ENCODE measurements at regions not wholly inside any gene's neighbourhood (a gene's known extent, or its start where the extent isn't known, plus 50 kb on each side); places are given as distances from the start of the nearest gene placed in this dataset.
"Not testable (repeated sequence)": the region's sequence is repeated elsewhere in the genome, so short reads cannot be mapped to it uniquely, and the experiment has no call there.

DNA sequence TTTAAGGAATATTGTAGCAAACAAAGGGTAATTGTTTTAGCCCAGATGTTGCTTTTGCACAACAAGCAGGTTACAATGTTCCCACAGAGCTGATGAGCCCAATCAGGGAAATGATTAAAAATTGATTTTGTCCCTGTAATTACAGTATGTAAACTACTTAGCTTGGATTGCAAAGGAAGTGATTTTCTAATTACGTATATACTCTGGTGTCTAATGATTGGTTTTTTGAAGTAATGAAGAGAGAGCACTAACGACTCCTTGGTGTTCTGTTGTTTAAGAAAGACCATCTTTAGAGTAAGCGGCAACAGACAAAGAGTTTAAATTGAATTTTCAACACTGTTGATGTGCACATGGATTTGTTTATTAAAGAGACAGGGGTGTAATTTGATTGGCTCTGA, 95.3 kb upstream of the ZNF536 start:
- no peak for DNase-seq (ENCODE audit: low spot score)

- no peak for DNase-seq (ENCODE audit: low spot score)
Measured at GRCh38 chr19:30277941-30278881, 94.0 kb upstream of the ZNF536 start.

DNA sequence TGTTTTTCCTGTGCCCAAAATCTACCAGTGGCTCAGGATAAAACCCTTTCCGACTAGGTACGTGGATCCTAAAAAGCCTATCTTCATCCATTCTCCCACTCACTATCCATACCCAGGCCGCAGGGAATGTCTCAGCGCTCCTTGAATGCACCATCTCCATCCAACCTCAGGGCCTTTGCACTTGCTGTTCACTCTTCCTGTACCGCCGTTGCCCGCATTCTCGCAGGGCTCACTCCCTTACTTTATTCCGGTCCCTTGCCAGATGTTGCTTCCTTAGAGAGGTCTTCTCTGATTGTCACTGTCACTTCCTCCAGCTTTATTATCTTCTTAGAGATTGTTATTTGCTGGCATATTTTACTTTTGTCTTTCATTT, 93.3 kb upstream of the ZNF536 start:
- no peak for DNase-seq (ENCODE audit: low spot score)

DNA sequence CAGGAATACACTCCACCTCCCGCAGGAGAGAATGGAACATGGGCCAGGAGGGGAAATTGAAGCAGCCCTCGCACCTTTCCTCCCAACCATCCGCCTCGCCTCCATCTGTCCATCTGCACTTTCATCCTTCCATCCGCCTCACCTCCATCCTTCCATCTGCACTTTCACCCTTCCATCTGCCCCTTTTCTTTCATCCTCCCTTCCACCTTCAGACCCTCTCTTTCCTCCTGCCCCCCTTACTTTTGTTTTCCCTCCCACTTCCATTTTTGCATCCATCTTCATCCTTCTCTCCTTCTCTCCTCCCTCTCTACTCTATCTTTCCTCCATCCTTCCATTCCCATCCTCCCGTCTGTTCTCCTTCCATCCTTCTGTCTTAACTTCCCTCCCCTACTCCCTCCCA, 92.2 kb upstream of the ZNF536 start:
- DNase-seq (ENCODE audit: low spot score): no peak

GRCh38 chr19:30281906-30282305, 90.3 kb upstream of the ZNF536 start:
- no peak for DNase-seq (ENCODE audit: low spot score)

DNA sequence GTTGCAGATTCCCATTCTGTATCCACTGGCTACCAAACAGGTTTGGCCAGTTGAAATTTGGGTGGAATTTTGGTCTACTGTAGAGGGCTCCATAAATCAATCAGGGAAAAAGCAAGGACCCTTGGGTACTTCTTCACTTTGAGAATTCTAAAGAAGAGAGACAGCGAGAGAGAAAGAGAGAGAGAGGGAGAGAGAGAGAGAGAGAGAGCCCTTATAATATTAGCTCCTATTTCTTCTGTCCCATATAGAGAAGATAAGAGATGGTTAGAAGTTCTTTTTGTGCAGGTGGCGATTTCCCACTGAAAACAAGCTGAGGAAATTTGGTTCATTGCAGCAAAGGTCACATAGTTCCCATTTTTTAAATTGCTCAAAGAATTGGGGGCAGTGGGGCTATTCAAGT, 88.6 kb upstream of the ZNF536 start:
- DNase-seq (ENCODE audit: low spot score): no peak

DNA sequence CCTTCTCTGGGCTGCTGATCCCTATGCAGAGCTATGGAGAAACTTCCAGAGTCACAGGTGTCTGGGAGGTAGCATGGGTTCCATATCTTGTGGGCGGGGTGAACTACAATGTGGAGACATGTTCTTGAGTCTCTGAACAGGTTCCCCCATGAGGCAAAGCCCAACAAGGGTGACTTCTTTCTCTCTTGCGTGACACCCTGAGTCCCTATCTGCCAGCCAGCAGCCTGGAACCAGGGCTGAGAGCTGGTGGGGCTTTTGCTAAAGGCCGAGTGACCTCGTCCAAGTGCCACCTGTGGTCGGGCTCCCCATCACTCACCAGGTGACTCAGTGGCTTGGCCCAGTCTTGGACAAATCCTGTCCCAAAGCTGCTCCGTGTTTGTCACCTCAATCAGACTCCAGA, 88.0 kb upstream of the ZNF536 start:
- DNase-seq (ENCODE audit: low spot score): no peak

DNA sequence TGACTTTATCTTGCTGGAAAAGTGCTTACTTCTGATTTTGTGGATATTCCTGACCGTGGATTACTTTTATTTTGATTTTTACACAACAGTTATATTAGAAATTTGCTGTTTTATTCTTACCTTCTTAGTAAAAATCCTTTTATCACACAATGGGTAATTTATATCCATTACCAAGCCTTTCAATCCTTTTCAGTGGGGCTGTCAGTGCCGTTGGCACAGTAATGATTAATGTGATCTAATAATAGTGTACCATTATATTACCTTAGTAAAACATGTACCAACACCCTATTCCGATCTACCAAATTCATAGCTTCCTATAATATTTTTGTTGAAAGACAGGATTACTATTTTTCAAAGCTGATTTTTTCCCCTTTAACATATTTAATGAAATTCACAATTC, 87.3 kb upstream of the ZNF536 start:
- no peak for DNase-seq (ENCODE audit: low spot score)

DNA sequence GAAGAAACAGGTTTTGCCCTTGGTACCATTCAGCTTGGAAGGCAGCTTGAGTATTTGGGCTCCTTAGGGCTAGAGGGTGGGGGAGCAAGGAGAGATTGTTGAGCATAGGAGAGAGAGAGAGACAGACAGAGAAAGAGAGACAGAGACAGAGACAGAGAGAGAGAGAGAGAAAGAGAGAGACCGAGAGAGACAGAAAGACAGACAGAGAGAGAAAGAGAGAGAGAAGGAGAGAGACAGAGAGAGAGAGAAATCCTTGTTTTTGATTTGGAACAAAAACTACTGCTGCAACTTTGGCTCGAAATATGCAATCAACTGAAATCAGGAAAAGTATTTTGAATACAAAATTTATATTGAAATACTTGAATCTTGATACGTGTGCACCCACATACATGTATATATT, 85.8 kb upstream of the ZNF536 start:
- DNase-seq (ENCODE audit: low spot score): no peak

DNA sequence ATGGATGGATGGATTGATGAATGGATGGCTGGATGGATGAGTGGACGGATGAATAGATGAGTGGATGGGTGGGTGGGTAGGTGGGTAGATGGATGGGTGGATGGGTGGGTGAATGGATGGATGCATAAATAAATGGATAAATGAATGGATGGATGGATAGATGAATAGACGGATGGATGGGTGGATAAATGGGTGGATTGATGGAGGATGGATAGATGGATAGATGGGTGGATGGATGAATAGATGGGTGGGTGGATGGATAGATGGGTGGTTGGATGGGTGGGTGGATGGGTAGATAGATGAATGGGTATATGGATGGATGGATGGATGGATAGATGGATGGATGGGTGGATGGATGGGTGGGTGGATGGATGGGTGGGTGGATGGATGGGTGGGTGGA, 84.9 kb upstream of the ZNF536 start:
- no peak for DNase-seq (ENCODE audit: low spot score)

GRCh38 chr19:30287973-30288372, 84.2 kb upstream of the ZNF536 start:
- no peak for DNase-seq (ENCODE audit: low spot score)

GRCh38 chr19:30288911-30289310, 83.3 kb upstream of the ZNF536 start:
- DNase-seq (ENCODE audit: low spot score): no peak

DNA sequence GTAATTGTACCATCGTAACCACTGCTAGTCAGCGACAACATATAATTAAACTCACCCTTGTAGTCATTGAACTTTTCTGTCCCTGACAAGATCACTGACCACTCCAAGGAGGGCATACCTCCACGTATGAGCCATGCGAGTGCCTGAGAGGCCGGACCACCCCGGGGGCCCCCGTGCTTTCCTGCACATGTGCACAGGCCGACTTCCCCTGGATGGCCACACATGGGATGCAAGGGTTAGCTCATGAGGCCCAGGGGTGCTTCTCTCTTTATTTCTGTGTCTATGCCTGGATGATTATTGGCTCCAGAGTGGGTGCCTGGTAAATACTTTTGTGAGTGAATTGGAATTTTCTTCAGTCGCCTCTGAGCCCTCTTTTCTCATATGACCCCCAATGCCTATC, 82.8 kb upstream of the ZNF536 start:
- DNase-seq (ENCODE audit: low spot score): no peak

DNA sequence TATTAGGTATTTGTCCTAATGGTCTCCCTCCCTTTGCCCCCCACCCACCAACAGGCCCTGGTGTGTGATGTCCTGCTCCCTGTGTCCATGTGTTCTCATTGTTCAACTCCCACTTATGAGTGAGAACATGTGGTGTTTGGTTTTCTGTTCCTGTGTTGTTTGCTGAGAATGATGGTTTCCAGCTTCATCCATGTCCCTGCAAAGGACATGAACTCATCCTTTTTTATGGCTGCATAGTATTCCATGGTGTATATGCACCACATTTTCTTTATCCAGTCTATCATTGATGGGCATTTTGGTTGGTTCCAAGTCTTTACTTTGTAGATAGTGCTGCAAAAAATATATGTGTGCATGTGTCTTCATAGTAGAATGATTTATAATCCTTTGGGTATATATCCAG, 81.4 kb upstream of the ZNF536 start:
- DNase-seq (ENCODE audit: low spot score): not testable (repeated sequence)

DNA sequence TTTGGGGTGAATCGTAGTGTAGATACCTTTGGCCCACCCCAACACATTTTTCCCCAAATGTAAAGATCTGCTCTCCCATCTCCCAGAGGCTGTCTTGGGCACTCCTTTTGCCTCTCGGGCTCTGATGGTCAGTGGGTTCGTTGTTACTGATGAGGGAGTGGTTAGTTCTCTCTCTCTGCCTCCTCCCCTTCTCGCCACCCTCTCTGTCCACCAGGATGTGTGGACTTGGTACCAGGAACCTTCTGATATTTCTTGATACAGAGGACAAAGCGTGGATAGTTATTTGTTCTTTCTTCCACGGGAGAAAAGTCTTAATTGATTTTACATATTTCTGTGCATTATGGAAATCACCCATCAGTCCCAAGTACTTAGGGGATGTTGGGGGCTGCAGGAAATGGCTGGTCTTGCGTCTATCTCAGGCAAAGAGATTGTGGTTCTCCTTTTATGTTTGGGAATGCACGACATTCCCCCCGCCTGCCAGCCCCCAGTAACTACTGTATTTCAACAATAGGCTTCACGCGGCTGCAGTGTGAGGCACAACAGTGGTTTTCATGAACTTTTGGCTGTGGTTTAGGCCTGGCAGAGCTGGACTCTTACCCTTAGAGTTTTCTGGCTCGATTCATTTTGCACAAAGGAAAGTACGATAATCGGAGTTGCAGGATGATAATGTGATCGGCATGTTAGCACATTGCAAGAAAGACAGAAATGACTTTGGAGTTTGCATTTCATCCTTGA, 79.0 kb upstream of the ZNF536 start:
- DNase-seq (ENCODE audit: low spot score): no peak

DNA sequence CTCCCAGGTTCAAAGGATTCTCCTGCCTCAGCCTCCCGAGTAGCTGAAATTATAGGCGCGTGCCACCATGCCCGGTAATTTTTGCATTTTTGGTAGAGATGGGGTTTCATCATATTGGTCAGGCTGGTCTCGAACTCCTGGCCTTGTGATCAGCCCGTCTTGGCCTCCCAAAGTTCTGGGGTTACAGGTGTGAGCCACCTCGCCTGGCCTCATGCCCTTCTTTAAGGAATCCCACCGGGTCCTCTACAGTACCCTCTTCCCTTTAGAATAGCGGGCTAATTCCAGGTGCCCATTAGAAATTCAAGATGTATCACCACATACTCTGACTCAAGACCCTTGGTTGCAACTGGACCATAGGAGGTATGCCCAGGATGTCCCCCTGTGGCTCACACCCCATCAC, 74.2 kb upstream of the ZNF536 start:
- DNase-seq (ENCODE audit: low spot score): no peak

- no peak for DNase-seq (ENCODE audit: low spot score)
Measured at GRCh38 chr19:30303131-30303654, 69.0 kb upstream of the ZNF536 start.

- DNase-seq (ENCODE audit: low spot score): no peak
Measured at GRCh38 chr19:30304540-30304939, 67.6 kb upstream of the ZNF536 start.

DNA sequence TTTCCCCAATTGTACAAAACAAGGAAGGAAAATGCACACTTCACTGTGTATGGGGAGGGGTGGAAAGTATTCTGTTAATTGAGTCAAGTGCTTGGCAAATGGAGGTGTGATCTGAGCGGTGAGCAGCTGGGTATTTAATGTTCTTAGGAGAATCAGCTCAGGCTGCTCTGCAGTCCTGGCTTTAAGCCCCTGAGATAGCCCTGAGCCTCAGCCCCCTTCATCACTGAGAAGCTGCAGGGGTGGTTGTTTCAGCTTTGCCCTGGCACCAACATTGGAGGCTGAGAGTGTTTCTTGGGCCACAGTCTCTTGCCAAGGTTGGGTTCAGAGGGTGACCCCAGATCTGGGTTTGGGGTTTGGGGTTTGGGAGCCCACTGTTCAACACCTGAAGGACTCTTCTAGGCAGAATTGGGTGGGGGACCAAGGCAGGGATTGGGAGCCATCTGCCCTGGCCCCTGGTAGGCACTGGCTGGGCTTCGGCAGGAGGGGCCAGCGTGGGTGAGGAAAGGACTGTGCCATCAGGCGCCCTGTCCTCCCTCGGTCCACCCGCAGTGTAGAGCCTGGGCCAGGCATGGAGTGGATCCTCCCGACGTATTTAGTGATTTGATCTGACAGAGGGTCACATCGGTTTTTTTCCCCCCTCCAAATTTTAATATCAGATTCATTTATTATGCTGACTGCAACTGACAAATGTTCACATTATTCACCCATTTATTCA, 66.7 kb upstream of the ZNF536 start:
- no peak for DNase-seq (ENCODE audit: low spot score)

DNA sequence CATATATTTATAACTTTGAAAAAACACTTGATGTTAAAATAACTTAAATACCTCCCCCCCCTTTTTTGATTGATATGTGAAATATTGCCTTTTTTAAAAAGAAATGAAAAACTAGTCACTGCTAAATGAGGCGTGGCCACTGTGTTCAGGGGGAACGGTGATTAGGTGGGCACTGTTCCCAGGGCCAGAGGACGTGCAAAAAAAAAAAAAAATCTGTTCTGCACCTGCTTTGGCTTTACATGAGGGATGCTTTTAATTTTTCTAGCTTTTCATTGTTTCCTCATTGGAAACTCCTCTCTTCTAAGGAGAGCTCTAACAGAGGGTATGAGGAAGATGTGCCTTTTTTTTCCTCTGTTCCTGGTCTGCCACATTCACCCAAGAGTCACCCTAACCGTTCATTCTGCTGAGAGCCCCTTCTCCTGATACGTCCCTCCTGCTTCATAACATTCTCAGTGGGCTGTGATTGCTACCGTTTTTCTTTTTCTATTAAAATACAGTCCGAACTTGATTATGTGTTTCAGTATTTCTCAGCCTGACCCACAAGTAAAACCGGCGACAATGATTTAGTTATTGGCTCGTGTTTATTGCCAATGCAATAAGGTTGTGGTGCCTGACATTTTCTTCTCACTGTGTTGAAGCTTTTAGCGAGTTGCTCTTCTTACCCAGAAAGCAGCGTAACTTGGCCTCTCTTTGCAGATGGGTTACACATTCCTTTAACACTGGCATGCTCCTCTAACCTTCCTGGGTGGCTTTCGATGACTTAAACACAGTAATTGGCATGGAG, 64.8 kb upstream of the ZNF536 start:
- DNase-seq (ENCODE audit: low spot score): no peak

DNA sequence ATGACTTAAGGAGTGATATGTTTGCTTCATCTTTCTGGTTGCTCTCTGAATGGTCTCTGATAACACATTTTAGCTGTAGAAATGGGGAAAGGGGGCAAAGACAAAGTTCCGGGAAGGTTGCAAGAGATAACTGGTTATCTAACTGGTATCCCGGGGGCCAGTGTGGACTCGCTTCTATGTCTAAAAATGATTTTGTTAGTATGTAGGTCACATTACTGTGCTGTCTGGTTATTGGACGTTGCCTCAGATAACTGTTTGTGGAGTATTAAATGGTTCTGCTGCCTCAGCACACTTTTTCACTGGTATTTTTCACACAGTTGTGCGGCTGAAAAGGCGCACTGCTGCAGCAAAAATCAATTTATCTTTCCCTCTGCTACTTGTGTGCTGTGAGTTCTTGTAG, 63.0 kb upstream of the ZNF536 start:
- no peak for DNase-seq (ENCODE audit: low spot score)
